ENCODE measurements at regions not wholly inside any gene's neighbourhood (a gene's known extent, or its start where the extent isn't known, plus 50 kb on each side); places are given as distances from the start of the nearest gene placed in this dataset.
"Not testable (repeated sequence)": the region's sequence is repeated elsewhere in the genome, so short reads cannot be mapped to it uniquely, and the experiment has no call there.

GRCh38 chr12:89867611-89868010 lies 159.0 kb upstream of the ATP2B1 start:
- not testable (repeated sequence) for TF ChIP-seq CTCF, POLR2A (IDR thresholded peaks at IDR 0.05)

Data from heart left ventricle (tissue), 13 donors.